IMR-90 (cell line): ENCODE measurements at regions not wholly inside any gene's neighbourhood (a gene's known extent, or its start where the extent isn't known, plus 50 kb on each side); places are given as distances from the start of the nearest gene placed in this dataset.

Experiments used
- ATAC-seq: fragments of 200-7000 bp; cut with Tn5 transposase; 2 replicates; pipeline ENCODE4 v1.9.1; 2020; ENCODE audit warnings: low read depth, mild to moderate bottlenecking, moderate library complexity
- BruUV-seq: library from RNA; stranded (reverse); fragments of 400-500 nt; replicated peaks from 2 replicates; lab custom pipeline; 2021; lab: Mats Ljungman, UMichigan
- CTCF ChIA-PET: fragments of 300-600 bp; formaldehyde crosslinking; extraction: SDS; loops from one replicate; lab custom pipeline; 2021; ENCODE audit warnings: antibody characterized with exemption; lab: Yijun Ruan, JAX
- POLR2A ChIA-PET: fragments of 300-600 bp; sonication (Branson Sonifier 250); formaldehyde crosslinking; loops from one replicate; lab custom pipeline; 2022; ENCODE audit warnings: antibody characterized with exemption; ENCODE audit not compliant: unreplicated experiment; lab: Charles Lee
- DNase-seq: peaks from one replicate; pipeline ENCODE4 v3.0.0; 2013
- H2AFZ ChIP-seq: replicated peaks from 2 replicates; pipeline ENCODE3; 2013; ENCODE audit warnings: low read length, mild to moderate bottlenecking; ENCODE audit not compliant: poor library complexity
- H2AK5ac ChIP-seq: 2 replicates; pipeline ENCODE4 v1.6.1; 2013; ENCODE audit warnings: low read depth, low read length, inconsistent platforms
- H2AK9ac ChIP-seq: replicated peaks from 2 replicates; pipeline ENCODE3; 2013; ENCODE audit warnings: mild to moderate bottlenecking, low read depth, low read length, moderate library complexity; ENCODE audit not compliant: poor library complexity
- H2BK120ac ChIP-seq: 2 replicates; pipeline ENCODE4 v1.6.1; 2013; ENCODE audit warnings: low read depth, low read length, inconsistent platforms
- H2BK15ac ChIP-seq: 3 replicates; pipeline ENCODE4 v1.6.1; 2013; ENCODE audit warnings: low read depth, low read length, inconsistent platforms
- H2BK20ac ChIP-seq: 2 replicates; pipeline ENCODE4 v1.6.1; 2013; ENCODE audit warnings: low read depth, mild to moderate bottlenecking, inconsistent platforms, low read length, moderate library complexity
- H2BK5ac ChIP-seq: 2 replicates; pipeline ENCODE4 v1.6.1; 2013; ENCODE audit warnings: mild to moderate bottlenecking, low read depth, low read length, inconsistent platforms; ENCODE audit not compliant: poor library complexity, severe bottlenecking
- H3K14ac ChIP-seq: replicated peaks from 2 replicates; pipeline ENCODE4 v1.6.1; 2013; ENCODE audit warnings: low read depth, low read length, inconsistent platforms
- H3K18ac ChIP-seq: 2 replicates; pipeline ENCODE4 v1.6.1; 2013; ENCODE audit warnings: low read depth, low read length, control low read depth
- H3K23ac ChIP-seq: 2 replicates; pipeline ENCODE4 v1.6.1; 2013; ENCODE audit warnings: low read depth, low read length, inconsistent platforms
- H3K27ac ChIP-seq: 2 replicates; pipeline ENCODE4 v1.5.1; 2013; ENCODE audit warnings: mild to moderate bottlenecking, control low read depth, low read length; ENCODE audit not compliant: insufficient read depth
- H3K27me3 ChIP-seq: 2 replicates; pipeline ENCODE4 v1.6.1; 2013; ENCODE audit warnings: low read length; ENCODE audit not compliant: control insufficient read depth, insufficient read depth
- H3K36me3 ChIP-seq: 2 replicates; pipeline ENCODE4 v1.6.1; 2013; ENCODE audit warnings: low read length, mixed read lengths; ENCODE audit not compliant: control insufficient read depth, insufficient read depth
- H3K4ac ChIP-seq: 2 replicates; pipeline ENCODE4 v1.6.1; 2013; ENCODE audit warnings: low read depth, low read length, inconsistent platforms
- H3K4me1 ChIP-seq: 2 replicates; pipeline ENCODE4 v1.6.1; 2013; ENCODE audit warnings: low read length, mixed read lengths; ENCODE audit not compliant: control insufficient read depth, insufficient read depth
- H3K4me2 ChIP-seq: 2 replicates; pipeline ENCODE4 v1.6.1; 2013; ENCODE audit warnings: low read depth, mild to moderate bottlenecking, control low read depth, low read length, moderate library complexity
- H3K4me3 ChIP-seq: 2 replicates; pipeline ENCODE4 v1.5.1; 2013; ENCODE audit warnings: low read depth, mild to moderate bottlenecking, control low read depth, low read length, moderate library complexity; ENCODE audit not compliant: insufficient read depth
- H3K56ac ChIP-seq: 2 replicates; pipeline ENCODE4 v1.6.1; 2013; ENCODE audit warnings: low read length, inconsistent platforms; ENCODE audit not compliant: insufficient read depth; ENCODE audit errors: extremely low read depth
- H3K79me1 ChIP-seq, 2 experiments: 2 replicates each; pipeline ENCODE4 v1.6.1; 2013; ENCODE audit warnings: low read length in 2 of 2, inconsistent platforms in 1 of 2, low read depth in 1 of 2
- H3K9ac ChIP-seq: 2 replicates; pipeline ENCODE4 v1.6.1; 2013; ENCODE audit warnings: low read depth, low read length, control low read depth
- H3K9me1 ChIP-seq: 2 replicates; pipeline ENCODE4 v1.6.1; 2013; ENCODE audit warnings: low read length, inconsistent platforms; ENCODE audit not compliant: insufficient read depth
- H3K9me3 ChIP-seq: 2 replicates; pipeline ENCODE4 v1.6.1; 2013; ENCODE audit warnings: low read length; ENCODE audit not compliant: control insufficient read depth, insufficient read depth
- H4K20me1 ChIP-seq: 2 replicates; pipeline ENCODE4 v1.6.1; 2013; ENCODE audit warnings: low read length, inconsistent platforms; ENCODE audit not compliant: insufficient read depth
- H4K5ac ChIP-seq: 2 replicates; pipeline ENCODE4 v1.6.1; 2013; ENCODE audit warnings: mild to moderate bottlenecking, low read depth, low read length, control low read depth
- H4K8ac ChIP-seq, 2 experiments: 2 replicates each; pipeline ENCODE4 v1.6.1; 2013; ENCODE audit warnings: low read depth in 2 of 2, low read length in 2 of 2, control low read depth in 1 of 2, inconsistent platforms in 1 of 2
- H4K91ac ChIP-seq: 2 replicates; pipeline ENCODE4 v1.6.1; 2013; ENCODE audit warnings: low read depth, low read length, inconsistent platforms; ENCODE audit not compliant: insufficient read depth
- CEBPB ChIP-seq: IDR thresholded peaks from 2 replicates; pipeline ENCODE4 v1.6.1; 2012; ENCODE audit warnings: low read depth, low read length, improper control_type of control experiment
- CHD1 ChIP-seq: IDR thresholded peaks from 2 replicates; pipeline ENCODE4 v1.6.1; 2012; ENCODE audit warnings: low read depth, low read length, improper control_type of control experiment
- MXI1 ChIP-seq: IDR thresholded peaks from 2 replicates; pipeline ENCODE4 v1.6.1; 2012; ENCODE audit warnings: low read depth, mild to moderate bottlenecking, low read length, moderate library complexity, borderline replicate concordance
- NFE2L2 ChIP-seq: fragments of 150-350 bp; IDR thresholded peaks from 2 replicates; pipeline ENCODE4 v1.6.1; 2016; ENCODE audit warnings: low read depth, mild to moderate bottlenecking, low read length
- RCOR1 ChIP-seq: IDR thresholded peaks from 2 replicates; pipeline ENCODE4 v1.6.1; 2012; ENCODE audit warnings: mild to moderate bottlenecking, low read length, improper control_type of control experiment; ENCODE audit not compliant: insufficient replicate concordance
- WGBS, 2 experiments: methylation state at CpG; one replicate each; pipeline versions ENCODE4 v1.1.5 to v1.1.7; 2013; ENCODE audit warnings: missing lambda C conversion rate in 2 of 2; ENCODE audit not compliant: insufficient read length in 1 of 2; ENCODE audit errors: extremely low coverage in 2 of 2; 5-methylcytosine and 5-hydroxymethylcytosine counted together
- dilution Hi-C: fragments of 300-500 bp; cut with HindIII; formaldehyde crosslinking; loops from one replicate; pipeline ENCODE4 v1.14.3; 2018; ENCODE audit warnings: low sequenced_read_pairs; ENCODE audit not compliant: unreplicated experiment
- in situ Hi-C: fragments of 300-500 bp; cut with MboI; formaldehyde crosslinking; loops from 3 replicates; pipeline ENCODE4 v1.14.3; 2019; ENCODE audit warnings: low sequenced_read_pairs, inconsistent platforms, mixed read lengths
- intact Hi-C: fragments of 100-400 bp; cut with micrococcal nuclease; formaldehyde crosslinking; loops from 2 replicates; pipeline ENCODE4 v1.10.0; 2022
- TF ChIP-seq, protein P1 (sequence below): fragments of 150-350 bp; IDR thresholded peaks from 2 replicates; pipeline ENCODE4 v1.6.1; 2017; ENCODE audit warnings: mild to moderate bottlenecking, antibody characterized with exemption, low read length, low read depth

DNA sequence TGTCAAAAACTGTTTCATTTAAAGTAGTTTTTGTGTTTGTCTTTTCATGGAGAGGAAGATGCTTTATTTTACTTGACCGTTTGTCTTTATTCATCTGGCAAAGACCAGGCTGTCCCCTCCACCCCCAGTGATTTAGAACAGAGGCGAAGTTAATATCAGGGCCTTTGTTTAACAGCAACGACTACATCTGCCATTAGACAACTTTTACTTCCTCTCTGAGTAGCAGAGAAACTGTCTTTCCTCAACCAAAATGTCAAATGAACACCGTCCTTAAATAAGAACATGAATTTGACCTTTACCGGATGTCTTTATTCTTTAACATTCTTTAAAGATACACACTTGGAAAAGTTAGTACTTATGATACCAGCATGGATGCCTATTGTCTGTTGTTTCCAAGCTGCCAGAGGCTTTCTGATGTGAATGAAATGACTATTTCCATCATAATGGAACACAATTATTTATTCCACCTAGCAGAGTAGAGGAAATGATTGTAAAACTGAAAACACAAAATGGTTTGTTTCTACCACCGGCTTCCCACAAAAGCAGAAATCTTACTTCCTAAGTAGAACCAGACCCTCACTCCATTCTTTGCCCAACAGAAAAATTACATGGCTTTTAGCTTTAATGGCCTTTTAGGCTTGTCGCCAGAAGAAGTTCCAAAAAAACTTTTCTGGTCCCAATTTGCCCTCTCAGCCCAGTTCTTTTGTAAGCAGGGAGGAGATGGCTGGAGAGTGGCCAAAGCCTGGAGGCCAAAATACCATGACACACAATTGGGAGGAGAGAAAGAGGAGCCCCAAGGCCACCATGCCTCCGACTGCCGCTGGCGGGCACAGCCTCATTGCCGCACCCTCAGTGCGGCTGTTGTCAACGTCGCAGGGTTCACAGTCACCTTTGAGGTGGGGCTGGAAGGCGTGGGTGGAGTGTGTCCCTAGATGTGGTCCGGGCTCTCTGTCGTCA is 168.5 kb downstream of the TEX36 start:
- dilution Hi-C loops (no loop called here), in situ Hi-C loops (no loop called here)
- CTCF ChIA-PET: no interaction called here

More for the DNA sequence above, 168.5 kb downstream of the TEX36 start:
- H2BK120ac ChIP-seq: no peak overlapping the region
- H3K4ac ChIP-seq: no peak overlapping the region
- no peak overlapping the region for H3K18ac ChIP-seq
- WGBS, 2 experiments: no CpG with 5 or more reads among the region's 17 CpGs
- BruUV-seq: no TSS peak
- no peak overlapping the region for H2AK5ac ChIP-seq
- DNase-seq: no peak
- no peak for ATAC-seq
- H3K36me3 ChIP-seq: no peaks in the 10 kb centered on the region
- TF ChIP-seq CHD1 (no peak), MXI1 (no peak), CEBPB (no peak), NFE2L2 (no peak), RCOR1 (no peak)
- TF ChIP-seq, protein P1, sequence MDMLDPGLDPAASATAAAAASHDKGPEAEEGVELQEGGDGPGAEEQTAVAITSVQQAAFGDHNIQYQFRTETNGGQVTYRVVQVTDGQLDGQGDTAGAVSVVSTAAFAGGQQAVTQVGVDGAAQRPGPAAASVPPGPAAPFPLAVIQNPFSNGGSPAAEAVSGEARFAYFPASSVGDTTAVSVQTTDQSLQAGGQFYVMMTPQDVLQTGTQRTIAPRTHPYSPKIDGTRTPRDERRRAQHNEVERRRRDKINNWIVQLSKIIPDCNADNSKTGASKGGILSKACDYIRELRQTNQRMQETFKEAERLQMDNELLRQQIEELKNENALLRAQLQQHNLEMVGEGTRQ: no peak
- H3K9ac ChIP-seq: no peak overlapping the region
- H3K14ac ChIP-seq: no peak overlapping the region
- H2AFZ ChIP-seq: no peak overlapping the region
- H4K20me1 ChIP-seq: no peaks in the 10 kb centered on the region
- H3K56ac ChIP-seq: no peak overlapping the region
- H3K79me1 ChIP-seq: no peaks in the 10 kb centered on the region
- H3K4me3 ChIP-seq: no peak overlapping the region
- no peak overlapping the region for H4K5ac ChIP-seq
- POLR2A ChIA-PET: no interaction called here
- no peaks in the 10 kb centered on the region; the same call in 1 of the 2 replicates for H3K27me3 ChIP-seq
- H3K27ac ChIP-seq: no peak overlapping the region
- no peak overlapping the region for H3K4me2 ChIP-seq
- H2BK20ac ChIP-seq: no peak overlapping the region
- H2BK15ac ChIP-seq: no peak overlapping the region
- no peak overlapping the region for H2AK9ac ChIP-seq
- H3K9me3 ChIP-seq: no peaks in the 10 kb centered on the region
- no peak overlapping the region for H2BK5ac ChIP-seq
- no peak overlapping the region for H3K23ac ChIP-seq
- no peaks in the 10 kb centered on the region for H3K4me1 ChIP-seq
- H4K91ac ChIP-seq: no peak overlapping the region
- no peak overlapping the region for H4K8ac ChIP-seq
- intact Hi-C loops: no loop called here
- H3K9me1 ChIP-seq: no peaks in the 10 kb centered on the region
